Stimulated activated CD8-positive, alpha-beta memory T cell treated with anti-CD3 and anti-CD28 coated beads, Interleukin-15, amount 100 ng/mL, for 1 hour (primary cell): ENCODE measurements at regions not wholly inside any gene's neighbourhood (a gene's known extent, or its start where the extent isn't known, plus 50 kb on each side); places are given as distances from the start of the nearest gene placed in this dataset.

Experiments used
- DNase-seq: peaks from one replicate; pipeline ENCODE4 v3.0.0-alpha.2; 2020; ENCODE audit warnings: low read depth

GRCh38 chr5:74313896-74314295 lies 326.6 kb downstream of the ENC1 start:
- DNase-seq = no peak

DNA sequence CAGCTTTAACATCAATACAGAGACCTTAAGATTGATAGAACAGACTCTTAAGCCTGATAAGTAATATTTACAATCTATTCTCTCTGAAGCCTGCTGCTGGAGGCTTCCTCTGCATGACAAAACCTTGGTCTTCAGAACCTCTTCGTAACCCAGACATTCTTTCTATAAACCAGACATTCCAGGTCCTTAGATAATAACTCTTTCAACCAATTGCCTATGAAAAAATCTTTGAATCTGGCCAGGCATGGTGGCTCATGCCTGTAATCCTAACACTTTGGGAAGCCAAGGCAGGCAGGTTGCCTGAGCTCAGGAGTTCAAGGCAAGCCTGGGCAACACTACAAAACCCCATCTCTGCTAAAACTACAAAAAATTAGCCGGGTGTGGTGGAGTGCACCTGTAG lies 327.8 kb downstream of the ENC1 start:
- no peak for DNase-seq

- DNase-seq = no peak
Observed at GRCh38 chr5:74311961-74312360, 328.6 kb downstream of the ENC1 start.

GRCh38 chr5:74310997-74311930 lies 329.3 kb downstream of the ENC1 start:
- no peak for DNase-seq

- no peak for DNase-seq
Observed at GRCh38 chr5:74310386-74310785, 330.1 kb downstream of the ENC1 start.

- DNase-seq = no peak
Observed at GRCh38 chr5:74309050-74309449, 331.5 kb downstream of the ENC1 start.

GRCh38 chr5:74306845-74307244 lies 333.7 kb downstream of the ENC1 start:
- DNase-seq = no peak

- no peak for DNase-seq
Observed at GRCh38 chr5:74304536-74304935, 336.0 kb downstream of the ENC1 start.

- no peak for DNase-seq
Observed at GRCh38 chr5:74303578-74303977, 336.9 kb downstream of the ENC1 start.

DNA sequence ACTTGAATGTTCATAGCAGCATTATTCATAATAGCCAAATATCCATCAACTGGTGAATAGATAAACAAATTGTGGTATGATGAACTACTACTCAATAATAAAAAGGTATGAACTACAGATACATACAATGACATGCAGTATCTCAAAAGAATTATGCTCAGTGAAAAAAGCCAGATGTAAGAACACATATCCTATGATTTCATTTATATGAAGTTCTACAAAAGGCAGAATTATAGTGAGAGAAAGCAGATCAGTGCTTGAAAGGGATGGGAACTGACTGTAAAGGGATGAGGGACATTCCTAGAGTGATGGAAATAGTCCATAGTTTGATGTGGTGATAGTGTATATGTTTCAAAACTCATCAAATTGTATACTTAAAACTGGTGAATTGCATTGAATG lies 339.0 kb downstream of the ENC1 start:
- no peak for DNase-seq

DNA sequence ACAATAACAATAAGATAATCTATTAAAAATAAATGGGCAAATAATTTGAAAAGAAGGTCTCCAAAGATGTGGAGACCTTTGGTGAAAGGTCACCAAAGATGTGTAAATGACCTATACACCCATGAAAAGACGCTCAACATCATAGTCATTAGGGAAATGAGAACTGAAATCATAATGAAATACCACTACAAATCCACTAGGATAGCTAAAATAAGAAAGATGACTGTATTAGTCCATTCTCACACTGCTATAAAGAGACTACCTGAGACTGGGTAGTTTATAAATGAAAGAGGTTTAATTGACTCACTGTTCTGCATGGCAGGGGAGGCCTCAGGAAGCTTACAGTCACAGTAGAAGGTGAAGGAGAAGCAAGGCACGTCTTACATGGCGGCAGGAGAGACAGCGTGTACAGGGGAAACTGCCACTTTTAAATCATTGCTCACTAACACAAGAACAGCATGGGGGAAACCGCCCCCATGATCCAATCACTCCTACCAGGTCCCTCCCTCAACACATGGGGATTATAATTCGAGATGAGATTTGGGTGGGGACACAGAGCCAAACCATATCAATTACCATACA lies 339.6 kb downstream of the ENC1 start:
- no peak for DNase-seq

DNA sequence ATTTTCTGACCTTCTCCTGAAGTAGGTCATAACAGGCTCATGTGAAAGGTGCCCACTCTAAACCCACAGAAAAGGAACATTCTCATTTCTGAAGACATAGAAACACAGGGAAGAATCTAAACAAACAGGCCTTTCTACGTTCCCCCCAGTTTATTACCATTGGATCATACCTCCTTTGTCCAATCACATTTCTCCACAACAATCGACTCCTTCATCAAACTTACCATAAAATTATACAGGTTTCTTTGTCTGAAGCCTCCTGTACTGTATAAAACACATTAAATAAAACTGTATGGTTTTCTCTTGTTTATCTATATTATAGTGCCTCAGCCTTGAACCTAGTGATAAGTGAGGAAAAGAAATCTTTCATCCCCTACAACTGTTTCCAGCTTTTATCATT lies 340.7 kb downstream of the ENC1 start:
- DNase-seq = no peak

DNA sequence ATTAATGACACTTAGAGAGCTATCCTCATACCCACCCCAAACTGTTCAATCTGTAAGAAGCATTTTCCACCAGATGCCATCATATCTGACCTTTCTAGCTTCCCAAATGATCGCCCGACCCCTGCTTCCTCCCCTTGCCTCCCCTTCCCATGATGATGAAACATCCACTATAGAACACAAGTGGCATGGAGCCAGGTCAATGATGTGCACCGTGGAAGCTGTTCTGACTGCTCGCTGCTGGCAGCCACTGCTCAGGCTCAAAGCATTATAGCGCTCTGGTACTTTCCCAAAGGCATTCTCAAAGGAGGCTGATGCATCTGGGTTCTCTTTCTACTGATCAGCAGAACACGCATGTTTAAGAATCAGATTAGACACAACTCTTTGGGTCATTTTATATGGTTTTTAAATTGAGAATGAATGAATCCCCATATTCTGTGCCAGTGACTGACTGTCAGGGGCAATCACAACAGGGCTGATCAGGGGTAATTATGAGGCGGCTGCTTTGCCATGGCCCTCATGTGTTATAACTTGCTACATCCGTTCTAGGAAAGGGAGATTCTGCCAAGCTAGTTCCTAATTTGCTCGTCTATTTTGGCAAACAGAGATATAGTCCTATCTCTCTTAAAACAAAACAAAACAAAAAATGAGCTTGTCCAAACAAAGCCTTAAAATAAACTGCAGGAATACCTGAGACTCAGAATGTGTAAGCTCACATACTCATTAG lies 343.7 kb downstream of the ENC1 start:
- no peak for DNase-seq

- no peak for DNase-seq
Observed at GRCh38 chr5:74295676-74296075, 344.9 kb downstream of the ENC1 start.

DNA sequence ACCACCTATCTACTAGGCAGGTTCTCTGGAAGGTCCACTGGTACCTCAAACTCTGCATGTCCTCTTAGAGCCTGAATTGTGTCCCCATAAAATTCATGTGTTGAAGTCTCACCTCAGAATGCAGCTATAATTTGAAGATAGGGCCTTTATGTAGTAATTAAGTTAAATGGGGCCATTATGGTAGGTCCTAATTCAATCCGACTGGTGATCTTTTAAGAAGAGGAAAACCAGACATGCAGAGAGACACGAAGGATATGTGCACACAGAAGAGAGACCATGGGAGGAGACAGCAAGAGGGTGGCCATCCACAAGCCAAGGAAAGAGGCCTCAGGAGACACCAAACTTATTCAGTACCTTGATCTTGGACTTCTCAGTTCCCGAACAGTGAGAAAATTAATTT lies 345.4 kb downstream of the ENC1 start:
- no peak for DNase-seq

- no peak for DNase-seq
Observed at GRCh38 chr5:74294231-74294705, 346.3 kb downstream of the ENC1 start.

DNA sequence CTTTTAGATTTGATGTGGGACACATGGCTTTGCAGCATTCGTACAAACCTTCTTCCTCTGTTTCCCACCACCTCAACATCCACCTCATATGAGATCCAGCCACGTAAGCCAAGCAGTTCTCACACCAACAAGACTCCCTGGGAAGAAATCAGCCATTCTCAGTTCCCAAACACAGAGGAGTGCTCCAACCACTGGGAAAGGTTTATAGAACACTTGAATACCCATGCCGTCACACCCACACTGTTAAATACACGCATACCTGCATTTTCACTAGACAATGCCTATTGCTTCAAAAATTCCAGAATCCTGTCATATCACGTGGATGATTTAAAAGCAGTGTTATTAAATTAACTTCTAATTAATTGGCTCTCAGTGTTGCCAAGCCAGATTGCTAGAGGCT lies 347.3 kb downstream of the ENC1 start:
- DNase-seq = no peak

DNA sequence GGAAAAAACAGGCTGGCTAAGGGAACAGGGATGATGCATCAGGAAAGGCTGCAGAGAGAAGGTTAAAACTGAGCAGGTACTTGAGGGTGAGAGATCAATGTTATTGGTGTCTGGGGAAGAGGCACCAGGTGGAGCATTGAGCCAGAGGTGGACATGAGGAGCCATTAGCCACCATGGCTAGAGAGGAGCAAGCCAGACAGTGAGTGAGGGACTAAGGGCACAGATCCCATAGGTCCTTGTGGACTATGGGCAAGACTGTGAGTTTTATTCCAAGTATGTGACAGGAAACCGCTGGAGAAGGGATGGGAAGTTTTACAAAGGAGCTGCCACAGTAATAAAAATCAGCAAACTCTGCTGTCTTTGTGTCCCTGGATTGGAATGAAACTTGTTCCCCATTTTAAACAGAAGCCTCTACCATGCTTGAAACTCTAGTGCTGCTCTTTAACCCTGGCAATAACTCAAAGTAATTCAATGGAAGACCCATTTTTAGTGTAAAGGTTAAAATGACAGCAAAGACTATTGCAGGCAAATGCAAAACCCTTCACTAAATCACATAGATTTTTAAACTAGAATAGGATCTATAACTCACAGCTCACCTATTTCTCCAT lies 349.8 kb downstream of the ENC1 start:
- no peak for DNase-seq

DNA sequence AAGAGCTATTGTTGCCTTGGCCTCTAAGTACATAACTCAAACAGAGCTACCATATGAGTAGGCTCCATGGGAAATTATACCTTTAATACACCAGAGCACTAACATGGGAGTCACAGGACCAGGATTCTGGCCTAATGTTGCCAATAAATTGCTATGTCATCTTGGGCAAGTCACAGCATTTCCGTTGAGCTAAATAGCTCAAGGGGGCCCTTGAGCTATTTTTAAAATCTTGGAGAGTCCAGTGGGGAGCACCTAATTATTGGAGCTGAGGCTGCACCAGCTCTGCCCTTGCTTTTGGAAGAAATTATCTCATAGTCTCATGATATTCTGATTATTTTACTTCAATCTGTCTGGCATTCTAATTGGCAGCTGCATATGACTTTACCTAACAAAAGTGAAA lies 350.8 kb downstream of the ENC1 start:
- no peak for DNase-seq

DNA sequence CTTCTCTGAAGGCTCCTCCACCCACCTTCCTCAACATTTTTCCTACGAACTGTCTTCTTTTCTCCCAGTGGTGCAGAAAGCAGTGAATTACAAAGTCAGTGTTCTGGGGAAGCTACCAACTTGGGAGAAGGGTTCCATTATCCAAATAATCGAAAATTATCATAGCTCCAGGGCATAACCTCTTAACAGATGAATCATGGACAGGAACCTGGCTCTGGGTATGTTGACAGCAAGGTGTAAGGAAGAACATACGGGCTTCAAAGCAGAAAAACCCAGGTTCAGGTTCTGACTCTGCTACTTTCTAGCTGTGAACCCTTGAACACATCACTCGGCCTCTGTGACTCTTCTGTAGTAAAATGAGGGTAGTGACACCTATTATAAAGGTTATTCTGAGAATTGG lies 351.3 kb downstream of the ENC1 start:
- DNase-seq = no peak

DNA sequence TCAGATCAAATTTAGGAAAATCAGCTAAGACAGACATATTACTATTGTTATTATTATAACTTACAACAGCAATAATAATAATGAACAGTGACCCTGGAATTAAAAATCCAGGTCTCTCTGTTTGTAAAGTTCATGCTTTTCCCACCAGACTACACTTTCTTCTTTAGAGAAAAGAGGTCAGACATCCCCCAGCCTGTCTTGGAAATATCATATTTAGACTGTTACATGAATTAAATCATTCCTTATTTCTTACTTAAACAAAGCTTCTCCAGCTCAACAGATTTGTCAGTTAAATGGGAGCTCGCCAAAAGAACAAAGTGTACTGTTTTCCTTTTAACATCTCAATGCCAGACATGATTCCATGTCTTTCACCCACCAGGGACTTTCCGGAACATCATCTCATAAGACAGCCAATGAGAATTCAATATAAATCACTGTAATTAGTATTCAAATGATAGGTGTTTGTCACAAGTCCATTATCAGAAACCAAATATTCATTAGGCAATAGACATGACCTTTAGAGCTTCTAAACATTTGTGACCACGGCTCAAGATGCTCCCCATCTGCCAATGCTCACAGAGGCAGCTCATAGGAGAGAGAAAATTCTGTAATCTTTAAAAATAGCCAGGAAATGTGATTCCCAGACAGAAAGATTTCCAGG lies 351.9 kb downstream of the ENC1 start:
- no peak for DNase-seq

DNA sequence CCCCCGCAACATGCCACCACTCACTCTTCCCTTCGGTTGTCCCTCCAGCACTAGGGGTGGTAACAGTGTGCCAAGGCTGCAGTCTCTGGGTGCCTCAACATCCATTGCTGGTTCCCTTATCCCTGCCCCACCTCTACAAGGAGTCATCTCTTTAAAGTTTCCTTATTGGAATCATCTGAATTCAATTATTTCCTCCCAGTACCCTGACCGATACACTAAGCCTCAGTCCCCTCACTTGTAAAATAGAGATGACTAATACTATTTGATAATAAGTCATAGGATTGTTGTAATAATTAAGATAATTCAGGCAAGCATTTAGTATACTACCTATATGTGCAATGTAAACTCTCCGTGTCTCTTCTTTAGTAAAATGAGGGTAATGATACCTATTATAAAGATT lies 352.5 kb downstream of the ENC1 start:
- no peak for DNase-seq
